Liver (tissue), 8 donors: ENCODE measurements at regions not wholly inside any gene's neighbourhood (a gene's known extent, or its start where the extent isn't known, plus 50 kb on each side); places are given as distances from the start of the nearest gene placed in this dataset.

ENCODE experiments used
- DNase-seq: peaks from one replicate; pipeline ENCODE4 v3.0.0-alpha.2; 2017; ENCODE audit warnings: low spot score
- H3K27ac ChIP-seq, 2 donors: one replicate each; pipeline ENCODE4 v1.7.0; 2013; ENCODE audit warnings: inconsistent platforms in 2 of 2, low read length in 2 of 2, control low read depth in 1 of 2, low read depth in 1 of 2, mild to moderate bottlenecking in 1 of 2
- H3K27me3 ChIP-seq, 4 donors: one replicate each; pipeline versions ENCODE4 v1.6.1 to v1.7.0; 2013; ENCODE audit warnings: low read length in 3 of 4, inconsistent platforms in 1 of 4, mild to moderate bottlenecking in 1 of 4, moderate library complexity in 1 of 4; ENCODE audit not compliant: control insufficient read depth in 4 of 4, insufficient read depth in 4 of 4
- H3K36me3 ChIP-seq, 4 donors: one replicate each; pipeline versions ENCODE4 v1.6.1 to v1.7.0; 2013; ENCODE audit warnings: low read length in 3 of 4, mild to moderate bottlenecking in 3 of 4, low read depth in 1 of 4, moderate library complexity in 1 of 4; ENCODE audit not compliant: control insufficient read depth in 4 of 4, insufficient read depth in 3 of 4
- H3K4me1 ChIP-seq, 4 donors: one replicate each; pipeline versions ENCODE4 v1.6.1 to v1.7.0; 2013; ENCODE audit warnings: low read length in 3 of 4, mild to moderate bottlenecking in 3 of 4, moderate library complexity in 1 of 4; ENCODE audit not compliant: control insufficient read depth in 4 of 4, insufficient read depth in 4 of 4
- H3K4me3 ChIP-seq, 3 donors: one replicate each; pipeline versions ENCODE4 v1.6.1 to v1.7.0; 2013; ENCODE audit warnings: low read length in 3 of 3, control low read depth in 1 of 3, low read depth in 1 of 3, mild to moderate bottlenecking in 1 of 3
- H3K9ac ChIP-seq, 2 donors: one replicate each; pipeline ENCODE4 v1.7.0; 2013; ENCODE audit warnings: low read length in 2 of 2, mild to moderate bottlenecking in 2 of 2, moderate library complexity in 2 of 2, control low read depth in 1 of 2, low read depth in 1 of 2
- H3K9me3 ChIP-seq, 4 donors: one replicate each; pipeline versions ENCODE4 v1.6.1 to v1.7.0; 2013; ENCODE audit warnings: low read length in 3 of 4; ENCODE audit not compliant: control insufficient read depth in 4 of 4
- EGR1 ChIP-seq, 2 donors: IDR thresholded peaks; 2 replicates each; pipeline ENCODE4 v1.6.1; 2016 to 2018; ENCODE audit warnings: antibody characterized with exemption in 2 of 2, low read depth in 2 of 2
- FOXA1 ChIP-seq: IDR thresholded peaks from 2 replicates; pipeline ENCODE4 v1.6.1; 2016; ENCODE audit warnings: antibody characterized with exemption
- FOXA2 ChIP-seq: IDR thresholded peaks from 2 replicates; pipeline ENCODE4 v1.6.1; 2016; ENCODE audit warnings: antibody characterized with exemption
- GABPA ChIP-seq, 2 donors: IDR thresholded peaks in 1 of 2; conservative IDR thresholded peaks in 1 of 2; 2 replicates each; pipeline ENCODE4 v1.6.1; 2016; ENCODE audit warnings: antibody characterized with exemption in 2 of 2, mild to moderate bottlenecking in 1 of 2, moderate library complexity in 1 of 2
- HNF4A ChIP-seq, 2 donors: conservative IDR thresholded peaks; 2 replicates each; pipeline ENCODE4 v1.6.1; 2016; ENCODE audit warnings: antibody characterized with exemption in 2 of 2, mild to moderate bottlenecking in 2 of 2
- HNF4G ChIP-seq: IDR thresholded peaks from 2 replicates; pipeline ENCODE4 v1.6.1; 2016; ENCODE audit warnings: antibody characterized with exemption
- JUND ChIP-seq, 2 donors: IDR thresholded peaks; 2 replicates each; pipeline ENCODE4 v1.6.1; 2016; ENCODE audit warnings: antibody characterized with exemption in 2 of 2
- NR2F2 ChIP-seq: IDR thresholded peaks from 2 replicates; pipeline ENCODE4 v1.6.1; 2016; ENCODE audit warnings: antibody characterized with exemption
- RAD21 ChIP-seq, 2 donors: IDR thresholded peaks; 2 replicates each; pipeline ENCODE4 v1.6.1; 2016; ENCODE audit warnings: antibody characterized with exemption in 2 of 2, mild to moderate bottlenecking in 2 of 2
- RXRA ChIP-seq, 2 donors: IDR thresholded peaks; 2 replicates each; pipeline ENCODE4 v1.6.1; 2017 to 2018; ENCODE audit warnings: antibody characterized with exemption in 2 of 2, mild to moderate bottlenecking in 1 of 2
- SP1 ChIP-seq: IDR thresholded peaks from 2 replicates; pipeline ENCODE4 v1.6.1; 2018; ENCODE audit warnings: antibody characterized with exemption, mild to moderate bottlenecking
- TAF1 ChIP-seq: conservative IDR thresholded peaks from 2 replicates; pipeline ENCODE4 v1.6.1; 2016; ENCODE audit warnings: antibody characterized with exemption, mild to moderate bottlenecking
- YY1 ChIP-seq: IDR thresholded peaks from 2 replicates; pipeline ENCODE4 v1.6.1; 2016; ENCODE audit warnings: antibody characterized with exemption, mild to moderate bottlenecking
- WGBS: extraction: QIAGEN DNeasy Blood & Tissue Kit; methylation state at CpG from one replicate; pipeline ENCODE4 v1.1.7; 2013; 5-methylcytosine and 5-hydroxymethylcytosine counted together
- TF ChIP-seq, protein P1 (sequence below): IDR thresholded peaks from 2 replicates; pipeline ENCODE4 v1.6.1; 2016; ENCODE audit warnings: antibody characterized with exemption
- TF ChIP-seq, protein P2 (sequence below): IDR thresholded peaks from 2 replicates; pipeline ENCODE4 v1.6.1; 2016; ENCODE audit warnings: antibody characterized with exemption, mild to moderate bottlenecking
- TF ChIP-seq, protein P3 (sequence below): IDR thresholded peaks from 2 replicates; pipeline ENCODE4 v1.6.1; 2016; ENCODE audit warnings: antibody characterized with exemption
- TF ChIP-seq, protein P4 (sequence below): IDR thresholded peaks from 2 replicates; pipeline ENCODE4 v1.6.1; 2016; ENCODE audit warnings: antibody characterized with exemption
- TF ChIP-seq, protein P5 (sequence below): fragments of 150-350 bp; IDR thresholded peaks from 2 replicates; pipeline ENCODE4 v1.5.1; 2017; ENCODE audit warnings: improper control_type of control experiment, low read depth, low read length; ENCODE audit not compliant: missing input control
- donor health status: healthy.
- donor health status: healthy.
- donor health status: healthy.
- donor health status: healthy.
- donor health status: healthy.

DNA sequence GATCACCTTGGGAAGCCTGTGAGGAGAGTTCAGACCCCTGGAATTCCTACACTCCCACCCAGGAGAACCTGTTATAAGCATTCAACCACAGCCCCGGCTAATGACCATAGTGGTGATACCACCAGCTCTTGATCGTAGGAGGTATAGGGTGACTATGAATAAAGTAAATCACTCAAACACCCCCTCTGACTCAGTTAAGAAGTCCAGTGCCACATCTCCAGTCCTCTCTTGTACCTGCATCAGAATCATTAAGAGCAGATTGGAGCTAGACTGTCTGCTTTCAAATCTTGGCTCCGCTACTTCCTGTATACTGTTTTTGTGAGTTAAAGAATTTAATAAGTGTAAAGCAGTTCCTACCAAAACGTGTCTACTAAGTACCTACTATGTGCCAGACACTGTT is 565.1 kb upstream of the DIPK2B start:
- TF ChIP-seq, protein P1, sequence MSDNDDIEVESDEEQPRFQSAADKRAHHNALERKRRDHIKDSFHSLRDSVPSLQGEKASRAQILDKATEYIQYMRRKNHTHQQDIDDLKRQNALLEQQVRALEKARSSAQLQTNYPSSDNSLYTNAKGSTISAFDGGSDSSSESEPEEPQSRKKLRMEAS, result no peak
- TF ChIP-seq HNF4G, result no peak
- no peak for TF ChIP-seq JUND (IDR thresholded peaks at IDR 0.05)
- no peak for TF ChIP-seq SP1
- no peak for TF ChIP-seq NR2F2
- TF ChIP-seq RAD21 (IDR thresholded peaks at IDR 0.05), result no peak
- no peaks in the 10 kb centered on the region for H3K9me3 ChIP-seq
- H3K27me3 ChIP-seq, result no peaks in the 10 kb centered on the region
- H3K9ac ChIP-seq, result no peak overlapping the region
- no peak for DNase-seq
- no peak overlapping the region for H3K27ac ChIP-seq
- peaks cover 0 to 3% (median 1%) of the 10 kb centered on the region in 4 donors for H3K4me1 ChIP-seq
- no peak overlapping the region for H3K4me3 ChIP-seq
- WGBS, result 80% methylated on average over 4 of the region's 4 CpGs
- H3K36me3 ChIP-seq, result no peaks in the 10 kb centered on the region

DNA sequence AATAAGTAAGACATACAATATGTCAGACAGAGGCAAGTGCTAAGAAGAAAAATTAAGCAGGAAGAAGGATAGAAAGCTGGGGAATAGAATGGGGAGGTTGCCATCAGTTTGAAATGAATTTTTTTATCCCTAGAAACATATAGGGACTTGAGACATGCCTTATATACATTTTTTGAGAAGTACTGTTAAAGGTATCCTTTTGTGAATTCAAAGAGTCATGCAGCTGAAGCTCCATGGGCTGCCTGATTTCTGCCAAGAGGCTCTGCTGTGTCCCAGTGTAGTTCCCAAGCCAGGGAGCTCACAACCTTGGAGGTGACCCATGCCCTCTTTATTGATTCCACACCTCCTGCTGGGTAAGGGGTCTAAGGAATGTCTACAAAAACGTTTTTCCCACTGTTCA is 564.6 kb upstream of the DIPK2B start:
- Histone ChIP-seq H3K27ac (no peak overlapping the region), H3K27me3 (no peaks in the 10 kb centered on the region), H3K4me1 (peaks cover 0 to 2% (median 0%) of the 10 kb centered on the region in 4 donors), H3K9me3 (no peaks in the 10 kb centered on the region), H3K4me3 (no peak overlapping the region), H3K36me3 (no peaks in the 10 kb centered on the region), H3K9ac (no peak overlapping the region)
- 9% methylated on average over 1 of the region's 1 CpG for WGBS
- no peak for TF ChIP-seq RAD21 (IDR thresholded peaks at IDR 0.05)
- no peak for TF ChIP-seq EGR1 (IDR thresholded peaks at IDR 0.05; ENCODE audit: low read depth in 2 of 2)
- TF ChIP-seq, protein P2, sequence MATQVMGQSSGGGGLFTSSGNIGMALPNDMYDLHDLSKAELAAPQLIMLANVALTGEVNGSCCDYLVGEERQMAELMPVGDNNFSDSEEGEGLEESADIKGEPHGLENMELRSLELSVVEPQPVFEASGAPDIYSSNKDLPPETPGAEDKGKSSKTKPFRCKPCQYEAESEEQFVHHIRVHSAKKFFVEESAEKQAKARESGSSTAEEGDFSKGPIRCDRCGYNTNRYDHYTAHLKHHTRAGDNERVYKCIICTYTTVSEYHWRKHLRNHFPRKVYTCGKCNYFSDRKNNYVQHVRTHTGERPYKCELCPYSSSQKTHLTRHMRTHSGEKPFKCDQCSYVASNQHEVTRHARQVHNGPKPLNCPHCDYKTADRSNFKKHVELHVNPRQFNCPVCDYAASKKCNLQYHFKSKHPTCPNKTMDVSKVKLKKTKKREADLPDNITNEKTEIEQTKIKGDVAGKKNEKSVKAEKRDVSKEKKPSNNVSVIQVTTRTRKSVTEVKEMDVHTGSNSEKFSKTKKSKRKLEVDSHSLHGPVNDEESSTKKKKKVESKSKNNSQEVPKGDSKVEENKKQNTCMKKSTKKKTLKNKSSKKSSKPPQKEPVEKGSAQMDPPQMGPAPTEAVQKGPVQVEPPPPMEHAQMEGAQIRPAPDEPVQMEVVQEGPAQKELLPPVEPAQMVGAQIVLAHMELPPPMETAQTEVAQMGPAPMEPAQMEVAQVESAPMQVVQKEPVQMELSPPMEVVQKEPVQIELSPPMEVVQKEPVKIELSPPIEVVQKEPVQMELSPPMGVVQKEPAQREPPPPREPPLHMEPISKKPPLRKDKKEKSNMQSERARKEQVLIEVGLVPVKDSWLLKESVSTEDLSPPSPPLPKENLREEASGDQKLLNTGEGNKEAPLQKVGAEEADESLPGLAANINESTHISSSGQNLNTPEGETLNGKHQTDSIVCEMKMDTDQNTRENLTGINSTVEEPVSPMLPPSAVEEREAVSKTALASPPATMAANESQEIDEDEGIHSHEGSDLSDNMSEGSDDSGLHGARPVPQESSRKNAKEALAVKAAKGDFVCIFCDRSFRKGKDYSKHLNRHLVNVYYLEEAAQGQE, result no peak
- TF ChIP-seq SP1, result no peak
- no peak for TF ChIP-seq FOXA2
- TF ChIP-seq, protein P3, sequence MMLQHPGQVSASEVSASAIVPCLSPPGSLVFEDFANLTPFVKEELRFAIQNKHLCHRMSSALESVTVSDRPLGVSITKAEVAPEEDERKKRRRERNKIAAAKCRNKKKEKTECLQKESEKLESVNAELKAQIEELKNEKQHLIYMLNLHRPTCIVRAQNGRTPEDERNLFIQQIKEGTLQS, result no peak
- TF ChIP-seq HNF4G, result no peak
- no peak for TF ChIP-seq NR2F2
- TF ChIP-seq, protein P1, result no peak
- TF ChIP-seq TAF1, result no peak
- no peak for TF ChIP-seq HNF4A (conservative IDR thresholded peaks at IDR 0.05)
- TF ChIP-seq FOXA1, result no peak
- TF ChIP-seq, protein P4, sequence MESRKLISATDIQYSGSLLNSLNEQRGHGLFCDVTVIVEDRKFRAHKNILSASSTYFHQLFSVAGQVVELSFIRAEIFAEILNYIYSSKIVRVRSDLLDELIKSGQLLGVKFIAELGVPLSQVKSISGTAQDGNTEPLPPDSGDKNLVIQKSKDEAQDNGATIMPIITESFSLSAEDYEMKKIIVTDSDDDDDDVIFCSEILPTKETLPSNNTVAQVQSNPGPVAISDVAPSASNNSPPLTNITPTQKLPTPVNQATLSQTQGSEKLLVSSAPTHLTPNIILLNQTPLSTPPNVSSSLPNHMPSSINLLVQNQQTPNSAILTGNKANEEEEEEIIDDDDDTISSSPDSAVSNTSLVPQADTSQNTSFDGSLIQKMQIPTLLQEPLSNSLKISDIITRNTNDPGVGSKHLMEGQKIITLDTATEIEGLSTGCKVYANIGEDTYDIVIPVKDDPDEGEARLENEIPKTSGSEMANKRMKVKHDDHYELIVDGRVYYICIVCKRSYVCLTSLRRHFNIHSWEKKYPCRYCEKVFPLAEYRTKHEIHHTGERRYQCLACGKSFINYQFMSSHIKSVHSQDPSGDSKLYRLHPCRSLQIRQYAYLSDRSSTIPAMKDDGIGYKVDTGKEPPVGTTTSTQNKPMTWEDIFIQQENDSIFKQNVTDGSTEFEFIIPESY, result no peak
- TF ChIP-seq JUND (IDR thresholded peaks at IDR 0.05), result no peak
- TF ChIP-seq YY1, result no peak
- TF ChIP-seq GABPA (IDR thresholded peaks at IDR 0.05 in 1 of 2, conservative IDR thresholded peaks at IDR 0.05 in 1 of 2), result no peak
- TF ChIP-seq, protein P5, sequence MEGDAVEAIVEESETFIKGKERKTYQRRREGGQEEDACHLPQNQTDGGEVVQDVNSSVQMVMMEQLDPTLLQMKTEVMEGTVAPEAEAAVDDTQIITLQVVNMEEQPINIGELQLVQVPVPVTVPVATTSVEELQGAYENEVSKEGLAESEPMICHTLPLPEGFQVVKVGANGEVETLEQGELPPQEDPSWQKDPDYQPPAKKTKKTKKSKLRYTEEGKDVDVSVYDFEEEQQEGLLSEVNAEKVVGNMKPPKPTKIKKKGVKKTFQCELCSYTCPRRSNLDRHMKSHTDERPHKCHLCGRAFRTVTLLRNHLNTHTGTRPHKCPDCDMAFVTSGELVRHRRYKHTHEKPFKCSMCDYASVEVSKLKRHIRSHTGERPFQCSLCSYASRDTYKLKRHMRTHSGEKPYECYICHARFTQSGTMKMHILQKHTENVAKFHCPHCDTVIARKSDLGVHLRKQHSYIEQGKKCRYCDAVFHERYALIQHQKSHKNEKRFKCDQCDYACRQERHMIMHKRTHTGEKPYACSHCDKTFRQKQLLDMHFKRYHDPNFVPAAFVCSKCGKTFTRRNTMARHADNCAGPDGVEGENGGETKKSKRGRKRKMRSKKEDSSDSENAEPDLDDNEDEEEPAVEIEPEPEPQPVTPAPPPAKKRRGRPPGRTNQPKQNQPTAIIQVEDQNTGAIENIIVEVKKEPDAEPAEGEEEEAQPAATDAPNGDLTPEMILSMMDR, result no peak
- no peak for TF ChIP-seq RXRA (IDR thresholded peaks at IDR 0.05)
- no peak for DNase-seq
